Aorta (tissue), 5 donors: ENCODE measurements at regions not wholly inside any gene's neighbourhood (a gene's known extent, or its start where the extent isn't known, plus 50 kb on each side); places are given as distances from the start of the nearest gene placed in this dataset.

Source experiments
- ATAC-seq: fragments of 200-7000 bp; cut with Tn5 transposase; one replicate; pipeline ENCODE4 v1.9.1; 2022; ENCODE audit warnings: moderate library complexity; ENCODE audit not compliant: low FRiP score
- DNase-seq, 2 donors: peaks; one replicate each; pipeline ENCODE4 v3.0.0-alpha.2; 2020
- H3K27ac ChIP-seq, 2 donors: one replicate each; pipeline ENCODE4 v1.5.1; 2013; ENCODE audit warnings: low read length in 2 of 2, mild to moderate bottlenecking in 2 of 2, moderate library complexity in 2 of 2, control low read depth in 1 of 2, inconsistent platforms in 1 of 2, low read depth in 1 of 2
- H3K27me3 ChIP-seq, 2 donors: one replicate each; pipeline ENCODE4 v1.6.1; 2013; ENCODE audit warnings: control low read depth in 1 of 2, low read length in 1 of 2, mild to moderate bottlenecking in 1 of 2, moderate library complexity in 1 of 2; ENCODE audit not compliant: insufficient read depth in 2 of 2, control insufficient read depth in 1 of 2
- H3K36me3 ChIP-seq, 2 donors: one replicate each; pipeline ENCODE4 v1.6.1; 2013; ENCODE audit warnings: control low read depth in 1 of 2, low read length in 1 of 2, mild to moderate bottlenecking in 1 of 2; ENCODE audit not compliant: insufficient read depth in 2 of 2, control insufficient read depth in 1 of 2
- H3K4me1 ChIP-seq, 2 donors: one replicate each; pipeline ENCODE4 v1.6.1; 2013; ENCODE audit warnings: low read length in 2 of 2, control low read depth in 1 of 2, mild to moderate bottlenecking in 1 of 2, moderate library complexity in 1 of 2; ENCODE audit not compliant: insufficient read depth in 2 of 2, control insufficient read depth in 1 of 2
- H3K4me3 ChIP-seq, 2 donors: one replicate each; pipeline ENCODE4 v1.5.1; 2013; ENCODE audit warnings: low read length in 2 of 2, control low read depth in 1 of 2, mild to moderate bottlenecking in 1 of 2
- H3K9me3 ChIP-seq: one replicate; pipeline ENCODE4 v1.6.1; 2013; ENCODE audit warnings: mild to moderate bottlenecking, low read length; ENCODE audit not compliant: control insufficient read depth
- WGBS, 2 donors: extraction: QIAGEN DNeasy Blood & Tissue Kit; methylation state at CpG; one replicate each; pipeline ENCODE4 v1.1.7; 2013; 5-methylcytosine and 5-hydroxymethylcytosine counted together
- intact Hi-C, 2 donors: fragments of 100-400 bp; cut with DNase I; formaldehyde crosslinking; loops; one replicate each; pipeline versions ENCODE4 v1.14.2 to v1.15.0; 2022
- donor health status: healthy with polysubstance abuse.
- donor health status: Bipolar disorder and iron deficiency.
- donor health status: DM: no; HTN: no; CAD: no.
- donor health status: DM: no; HTN: no; CAD: no.
- donor health status: DM: yes; HTN: yes; CAD: no.

- Histone ChIP-seq H3K9me3 (peaks cover 2% of the 10 kb centered on the region), H3K27me3 (no peaks in the 10 kb centered on the region), H3K4me3 (no peak overlapping the region), H3K36me3 (no peaks in the 10 kb centered on the region), H3K27ac (no peak overlapping the region), H3K4me1 (no peaks in the 10 kb centered on the region)
- intact Hi-C loops, result no loop called here
- WGBS, 2 donors, result 37 to 58% methylated on average over 2 of the region's 2 CpGs
- DNase-seq (no peak), ATAC-seq (no peak)
These were observed 603.9 kb upstream of the CADM1 start for GRCh38 chr11:116108161-116108560.

- no peak for ATAC-seq
- Histone ChIP-seq H3K4me1 (no peaks in the 10 kb centered on the region), H3K36me3 (no peaks in the 10 kb centered on the region), H3K27me3 (no peaks in the 10 kb centered on the region), H3K4me3 (no peak overlapping the region), H3K27ac (no peak overlapping the region), H3K9me3 (peaks cover 2% of the 10 kb centered on the region)
- 53 to 63% methylated on average over 3 of the region's 3 CpGs for WGBS, 2 donors
- intact Hi-C loops, result no loop called here
- no peak for DNase-seq
These were observed 603.0 kb upstream of the CADM1 start for GRCh38 chr11:116107229-116107628.

- ATAC-seq (no peak), DNase-seq (no peak)
- Histone ChIP-seq H3K4me1 (no peaks in the 10 kb centered on the region), H3K27me3 (no peaks in the 10 kb centered on the region), H3K4me3 (no peak overlapping the region), H3K9me3 (no peaks in the 10 kb centered on the region), H3K36me3 (no peaks in the 10 kb centered on the region), H3K27ac (no peak overlapping the region)
- WGBS, 2 donors, result 71 to 81% methylated on average over 4 of the region's 4 CpGs
- intact Hi-C loops, result no loop called here
These were observed 600.4 kb upstream of the CADM1 start for GRCh38 chr11:116104498-116105174.

GRCh38 chr11:116101902-116102301 is 597.7 kb upstream of the CADM1 start:
- no peaks in the 10 kb centered on the region for H3K9me3 ChIP-seq
- H3K36me3 ChIP-seq, result no peaks in the 10 kb centered on the region
- DNase-seq (no peak), ATAC-seq (no peak)
- intact Hi-C loops, result no loop called here
- no peak overlapping the region for H3K27ac ChIP-seq
- no peaks in the 10 kb centered on the region for H3K4me1 ChIP-seq
- H3K4me3 ChIP-seq, result no peak overlapping the region
- H3K27me3 ChIP-seq, result no peaks in the 10 kb centered on the region
- WGBS, 2 donors, result 52 to 56% methylated on average over 3 of the region's 3 CpGs

- Histone ChIP-seq H3K27me3 (no peaks in the 10 kb centered on the region), H3K4me1 (no peaks in the 10 kb centered on the region), H3K36me3 (no peaks in the 10 kb centered on the region), H3K27ac (no peak overlapping the region), H3K4me3 (no peak overlapping the region), H3K9me3 (no peaks in the 10 kb centered on the region)
- intact Hi-C loops, result no loop called here
- no peak for ATAC-seq
- 78 to 80% methylated on average over 2 of the region's 2 CpGs for WGBS, 2 donors
- DNase-seq, result no peak
These were observed 595.8 kb upstream of the CADM1 start for GRCh38 chr11:116100016-116100415.

- WGBS, 2 donors, result 80 to 82% methylated on average over 6 of the region's 6 CpGs
- Histone ChIP-seq H3K27me3 (no peaks in the 10 kb centered on the region), H3K9me3 (no peaks in the 10 kb centered on the region), H3K4me3 (no peak overlapping the region), H3K36me3 (no peaks in the 10 kb centered on the region), H3K4me1 (no peaks in the 10 kb centered on the region), H3K27ac (no peak overlapping the region)
- intact Hi-C loops, result no loop called here
- no peak for ATAC-seq
- DNase-seq, result no peak
These were observed 595.3 kb upstream of the CADM1 start for GRCh38 chr11:116099541-116099940.

- H3K27ac ChIP-seq, result no peak overlapping the region
- no peaks in the 10 kb centered on the region for H3K9me3 ChIP-seq
- no peaks in the 10 kb centered on the region for H3K27me3 ChIP-seq
- no peak for DNase-seq
- H3K4me1 ChIP-seq, result no peaks in the 10 kb centered on the region
- WGBS, 2 donors, result 64 to 69% methylated on average over 12 of the region's 12 CpGs
- no peak for ATAC-seq
- no peaks in the 10 kb centered on the region for H3K36me3 ChIP-seq
- H3K4me3 ChIP-seq, result no peak overlapping the region
- intact Hi-C loops, result no loop called here
These were observed 592.2 kb upstream of the CADM1 start for GRCh38 chr11:116096272-116096995.

GRCh38 chr11:116093481-116094270 is 589.5 kb upstream of the CADM1 start:
- ATAC-seq (no peak), DNase-seq (no peak)
- Histone ChIP-seq H3K4me1 (no peaks in the 10 kb centered on the region), H3K4me3 (no peak overlapping the region), H3K27ac (no peak overlapping the region), H3K27me3 (no peaks in the 10 kb centered on the region), H3K36me3 (no peaks in the 10 kb centered on the region), H3K9me3 (no peaks in the 10 kb centered on the region)
- 61 to 72% methylated on average over 2 of the region's 2 CpGs for WGBS, 2 donors
- intact Hi-C loops, result no loop called here
